Astrocyte of the cerebellum (primary cell): ENCODE measurements at regions not wholly inside any gene's neighbourhood (a gene's known extent, or its start where the extent isn't known, plus 50 kb on each side); places are given as distances from the start of the nearest gene placed in this dataset.
"Not testable (repeated sequence)": the region's sequence is repeated elsewhere in the genome, so short reads cannot be mapped to it uniquely, and the experiment has no call there.

Experiments used
- DNase-seq: peaks from one replicate; pipeline ENCODE4 v3.0.0-alpha.2; 2011; ENCODE audit warnings: low read depth
- H3K4me3 ChIP-seq: 2 replicates; pipeline ENCODE4 v1.5.1; 2011; ENCODE audit warnings: mild to moderate bottlenecking, low read depth, low read length, moderate library complexity
- in situ Hi-C: cut with HindIII; loops from 2 replicates; pipeline ENCODE4 v1.10.0; 2017; ENCODE audit warnings: low sequenced_read_pairs
- TF ChIP-seq, protein P1 (sequence below): IDR thresholded peaks from 2 replicates; pipeline ENCODE4 v1.5.1; 2012; ENCODE audit warnings: low read length, low read depth, moderate library complexity, mild to moderate bottlenecking; ENCODE audit errors: missing control alignments

DNA sequence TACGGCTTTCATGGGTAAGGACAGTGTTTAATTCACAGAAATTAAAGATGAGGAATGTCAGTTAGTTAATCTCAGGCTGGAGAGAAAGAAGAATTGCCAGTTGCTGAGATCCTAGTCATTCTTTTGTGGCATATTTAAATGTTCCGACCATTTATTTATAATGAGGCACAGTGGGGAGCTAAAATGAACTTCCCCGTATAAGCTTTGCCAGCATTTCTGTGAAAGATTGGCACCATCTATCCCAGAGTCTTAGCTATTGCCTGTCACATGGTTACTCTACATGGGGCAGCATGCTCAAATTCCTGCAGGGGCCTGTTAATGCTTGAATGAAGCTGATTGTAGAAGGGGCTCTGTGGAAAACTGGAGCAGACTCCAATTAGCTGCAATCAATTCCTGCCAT lies 314.1 kb downstream of the PRELID2 start:
- TF ChIP-seq, protein P1, sequence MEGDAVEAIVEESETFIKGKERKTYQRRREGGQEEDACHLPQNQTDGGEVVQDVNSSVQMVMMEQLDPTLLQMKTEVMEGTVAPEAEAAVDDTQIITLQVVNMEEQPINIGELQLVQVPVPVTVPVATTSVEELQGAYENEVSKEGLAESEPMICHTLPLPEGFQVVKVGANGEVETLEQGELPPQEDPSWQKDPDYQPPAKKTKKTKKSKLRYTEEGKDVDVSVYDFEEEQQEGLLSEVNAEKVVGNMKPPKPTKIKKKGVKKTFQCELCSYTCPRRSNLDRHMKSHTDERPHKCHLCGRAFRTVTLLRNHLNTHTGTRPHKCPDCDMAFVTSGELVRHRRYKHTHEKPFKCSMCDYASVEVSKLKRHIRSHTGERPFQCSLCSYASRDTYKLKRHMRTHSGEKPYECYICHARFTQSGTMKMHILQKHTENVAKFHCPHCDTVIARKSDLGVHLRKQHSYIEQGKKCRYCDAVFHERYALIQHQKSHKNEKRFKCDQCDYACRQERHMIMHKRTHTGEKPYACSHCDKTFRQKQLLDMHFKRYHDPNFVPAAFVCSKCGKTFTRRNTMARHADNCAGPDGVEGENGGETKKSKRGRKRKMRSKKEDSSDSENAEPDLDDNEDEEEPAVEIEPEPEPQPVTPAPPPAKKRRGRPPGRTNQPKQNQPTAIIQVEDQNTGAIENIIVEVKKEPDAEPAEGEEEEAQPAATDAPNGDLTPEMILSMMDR = no peak
- H3K4me3 ChIP-seq = no peak overlapping the region
- no peak for DNase-seq
- in situ Hi-C loops = no loop called here

DNA sequence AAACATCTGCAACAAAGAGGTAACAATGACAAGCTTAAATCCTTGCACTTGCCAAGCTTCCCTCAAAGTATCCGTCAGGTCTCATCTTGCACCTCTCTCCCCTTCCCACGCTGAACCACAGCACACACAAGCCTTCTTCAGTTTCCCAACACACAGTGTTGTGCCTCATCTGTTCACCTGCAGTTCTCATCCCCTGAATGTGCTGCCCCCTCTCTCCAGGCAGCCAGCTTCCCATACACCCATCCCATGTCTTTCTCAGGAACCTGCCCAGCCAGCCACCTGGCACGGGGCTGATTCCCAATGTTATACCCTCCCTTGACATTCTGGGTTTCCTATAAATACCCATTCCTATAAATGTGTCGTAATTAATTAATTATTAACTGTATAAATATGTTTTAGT lies 314.8 kb downstream of the PRELID2 start:
- TF ChIP-seq, protein P1 = no peak
- in situ Hi-C loops = no loop called here
- no peak overlapping the region for H3K4me3 ChIP-seq
- DNase-seq = no peak

DNA sequence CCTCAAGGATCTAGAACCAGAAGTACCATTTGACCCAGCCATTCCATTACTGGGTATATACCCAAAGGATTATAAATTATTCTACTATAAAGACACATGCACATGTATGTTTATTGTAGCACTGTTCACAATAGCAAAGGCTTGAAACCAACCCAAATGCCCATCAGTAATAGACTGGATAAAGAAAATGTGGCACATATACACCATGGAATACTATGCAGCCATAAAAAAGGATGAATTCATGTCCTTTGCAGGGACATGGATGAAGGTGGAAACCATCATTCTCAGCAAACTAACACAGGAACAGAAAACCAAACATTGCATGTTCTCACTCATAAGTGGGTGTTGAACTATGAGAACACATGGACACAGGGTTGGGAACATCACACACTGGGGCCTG lies 317.6 kb downstream of the PRELID2 start:
- in situ Hi-C loops, H3K4me3 ChIP-seq, DNase-seq: not testable (repeated sequence)

DNA sequence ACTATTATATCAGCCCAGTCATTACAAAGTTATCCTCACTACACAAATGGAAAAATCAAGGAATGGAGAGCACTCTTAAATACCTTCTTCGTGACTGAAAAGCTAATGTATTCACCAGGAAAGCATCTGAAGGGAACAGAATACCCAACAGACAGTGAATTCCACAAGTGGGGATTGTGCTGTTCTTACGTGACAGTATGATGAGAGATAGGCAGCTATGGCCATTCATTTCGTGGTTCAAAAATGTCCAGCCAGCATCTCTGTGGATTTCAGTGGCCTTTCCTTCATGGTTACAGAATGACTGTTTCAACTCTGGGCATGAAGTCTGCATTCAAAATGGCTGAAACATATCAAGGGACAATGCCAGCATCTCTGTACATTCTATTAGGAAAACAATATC lies 323.8 kb downstream of the PRELID2 start:
- TF ChIP-seq, protein P1 = no peak
- in situ Hi-C loops = no loop called here
- no peak overlapping the region for H3K4me3 ChIP-seq

DNA sequence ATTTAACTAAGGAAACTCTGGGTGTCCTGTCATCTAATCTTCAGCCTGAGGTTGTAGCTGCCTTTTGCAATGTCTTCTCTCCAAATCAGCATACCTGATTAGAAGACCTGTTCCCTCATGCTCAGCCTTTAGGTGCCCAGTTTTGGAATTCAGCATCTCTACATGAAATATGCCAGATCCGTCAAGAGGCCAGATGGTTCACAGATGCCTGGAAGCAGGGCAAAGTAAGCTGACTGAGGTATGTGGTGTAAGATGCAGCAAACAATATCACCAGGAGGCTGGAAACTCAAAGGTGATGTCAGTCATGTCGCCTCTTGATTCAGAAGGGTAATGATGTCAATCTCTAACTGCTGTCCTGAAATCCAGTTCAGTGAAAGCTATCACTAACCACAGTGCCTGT lies 324.4 kb downstream of the PRELID2 start:
- no peak for DNase-seq
- TF ChIP-seq, protein P1 = no peak
- H3K4me3 ChIP-seq = no peak overlapping the region
- in situ Hi-C loops = no loop called here

More for the DNA sequence above, 323.8 kb downstream of the PRELID2 start:
- no peak for DNase-seq

DNA sequence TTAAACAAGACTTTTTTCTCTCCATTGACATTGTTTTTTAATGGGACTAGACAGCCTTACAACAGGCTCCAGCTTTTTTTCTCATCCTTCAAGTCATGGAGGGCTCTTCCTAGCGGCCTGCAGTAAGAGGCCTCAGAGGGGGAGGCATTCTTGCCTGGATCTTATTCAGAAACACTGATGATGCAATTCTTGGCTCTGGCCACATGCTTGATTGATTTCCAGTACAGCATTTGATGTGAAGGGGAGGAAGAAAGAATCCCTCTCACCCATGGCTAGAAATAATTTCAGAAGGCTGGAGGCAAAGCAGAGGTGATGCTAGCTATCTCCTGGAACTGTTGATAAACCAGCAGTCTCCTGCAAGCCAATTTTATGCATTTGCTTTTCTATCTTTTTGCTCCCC lies 324.8 kb downstream of the PRELID2 start:
- TF ChIP-seq, protein P1 = no peak
- no peak overlapping the region for H3K4me3 ChIP-seq
- DNase-seq = no peak
- in situ Hi-C loops = no loop called here

DNA sequence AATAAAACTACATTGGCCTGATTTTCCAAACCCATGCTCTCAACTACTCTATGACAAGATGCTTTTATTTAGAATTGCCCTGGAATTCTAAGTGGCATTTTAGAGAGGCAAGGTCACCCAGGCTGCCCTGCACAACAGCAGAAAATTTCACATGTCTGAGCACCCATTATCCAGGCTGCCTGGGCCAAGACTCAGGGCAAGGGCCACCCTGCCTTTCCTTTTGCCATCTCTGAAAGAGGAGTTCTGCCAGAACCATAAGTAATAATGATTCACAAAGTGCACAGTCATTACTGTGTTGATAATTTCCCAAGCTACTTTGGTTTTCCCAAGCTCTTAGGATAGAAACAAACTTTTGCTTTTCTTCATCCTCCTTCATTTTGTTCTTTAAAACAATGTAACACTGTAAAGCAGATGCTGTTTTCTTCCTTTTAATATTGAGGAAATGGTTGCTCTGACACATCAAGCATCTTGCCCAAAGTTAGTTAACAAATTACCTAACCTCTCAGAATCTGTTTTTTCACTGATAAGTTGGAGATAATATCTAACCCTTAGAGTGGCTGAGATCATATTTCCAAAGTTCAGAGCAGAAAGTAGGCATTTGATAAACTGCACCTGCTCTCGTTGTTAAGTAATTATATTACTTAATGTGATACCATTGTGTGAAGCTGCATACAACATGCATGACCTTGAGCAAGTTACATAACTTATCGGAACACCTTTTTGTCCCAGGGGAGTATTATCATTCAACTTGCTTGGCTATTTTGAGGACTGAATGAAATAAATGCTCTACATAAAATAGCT lies 325.6 kb downstream of the PRELID2 start:
- TF ChIP-seq, protein P1 = no peak
- H3K4me3 ChIP-seq = no peak overlapping the region
- in situ Hi-C loops = no loop called here
- DNase-seq = no peak
